ENCODE measurements at regions not wholly inside any gene's neighbourhood (a gene's known extent, or its start where the extent isn't known, plus 50 kb on each side); places are given as distances from the start of the nearest gene placed in this dataset.

DNA sequence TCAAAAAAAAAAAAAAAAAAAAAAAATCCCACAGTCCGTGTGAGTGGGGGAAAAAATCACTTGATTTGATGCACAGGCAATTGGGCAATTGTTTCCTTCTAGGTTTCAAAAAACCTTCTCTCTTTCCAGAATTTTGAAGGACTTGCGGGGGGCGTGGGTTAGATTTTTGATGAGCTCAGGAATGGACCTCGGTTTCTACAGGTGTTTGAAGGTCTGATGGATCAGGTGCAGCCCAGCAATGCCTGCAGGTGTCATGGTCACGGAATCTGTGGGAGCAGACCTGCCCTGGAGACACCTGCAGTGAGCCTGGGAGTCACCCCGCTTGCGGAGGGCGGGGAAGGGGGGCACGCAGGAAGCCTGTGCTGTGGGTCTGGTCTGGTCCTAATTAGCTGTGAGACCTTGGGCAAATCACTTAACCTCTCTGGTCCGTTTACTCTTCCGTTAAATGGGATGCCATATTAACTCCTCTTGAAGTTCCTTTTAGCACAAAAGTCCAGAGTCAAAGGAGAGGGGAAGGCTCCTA lies 174.2 kb downstream of the IRF8 start:
- TF ChIP-seq, protein P1, sequence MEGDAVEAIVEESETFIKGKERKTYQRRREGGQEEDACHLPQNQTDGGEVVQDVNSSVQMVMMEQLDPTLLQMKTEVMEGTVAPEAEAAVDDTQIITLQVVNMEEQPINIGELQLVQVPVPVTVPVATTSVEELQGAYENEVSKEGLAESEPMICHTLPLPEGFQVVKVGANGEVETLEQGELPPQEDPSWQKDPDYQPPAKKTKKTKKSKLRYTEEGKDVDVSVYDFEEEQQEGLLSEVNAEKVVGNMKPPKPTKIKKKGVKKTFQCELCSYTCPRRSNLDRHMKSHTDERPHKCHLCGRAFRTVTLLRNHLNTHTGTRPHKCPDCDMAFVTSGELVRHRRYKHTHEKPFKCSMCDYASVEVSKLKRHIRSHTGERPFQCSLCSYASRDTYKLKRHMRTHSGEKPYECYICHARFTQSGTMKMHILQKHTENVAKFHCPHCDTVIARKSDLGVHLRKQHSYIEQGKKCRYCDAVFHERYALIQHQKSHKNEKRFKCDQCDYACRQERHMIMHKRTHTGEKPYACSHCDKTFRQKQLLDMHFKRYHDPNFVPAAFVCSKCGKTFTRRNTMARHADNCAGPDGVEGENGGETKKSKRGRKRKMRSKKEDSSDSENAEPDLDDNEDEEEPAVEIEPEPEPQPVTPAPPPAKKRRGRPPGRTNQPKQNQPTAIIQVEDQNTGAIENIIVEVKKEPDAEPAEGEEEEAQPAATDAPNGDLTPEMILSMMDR (IDR thresholded peaks at IDR 0.05; ENCODE audit: extremely low read depth, missing control alignments), result no peak
- no peak for DNase-seq (ENCODE audit: low spot score)

DNA sequence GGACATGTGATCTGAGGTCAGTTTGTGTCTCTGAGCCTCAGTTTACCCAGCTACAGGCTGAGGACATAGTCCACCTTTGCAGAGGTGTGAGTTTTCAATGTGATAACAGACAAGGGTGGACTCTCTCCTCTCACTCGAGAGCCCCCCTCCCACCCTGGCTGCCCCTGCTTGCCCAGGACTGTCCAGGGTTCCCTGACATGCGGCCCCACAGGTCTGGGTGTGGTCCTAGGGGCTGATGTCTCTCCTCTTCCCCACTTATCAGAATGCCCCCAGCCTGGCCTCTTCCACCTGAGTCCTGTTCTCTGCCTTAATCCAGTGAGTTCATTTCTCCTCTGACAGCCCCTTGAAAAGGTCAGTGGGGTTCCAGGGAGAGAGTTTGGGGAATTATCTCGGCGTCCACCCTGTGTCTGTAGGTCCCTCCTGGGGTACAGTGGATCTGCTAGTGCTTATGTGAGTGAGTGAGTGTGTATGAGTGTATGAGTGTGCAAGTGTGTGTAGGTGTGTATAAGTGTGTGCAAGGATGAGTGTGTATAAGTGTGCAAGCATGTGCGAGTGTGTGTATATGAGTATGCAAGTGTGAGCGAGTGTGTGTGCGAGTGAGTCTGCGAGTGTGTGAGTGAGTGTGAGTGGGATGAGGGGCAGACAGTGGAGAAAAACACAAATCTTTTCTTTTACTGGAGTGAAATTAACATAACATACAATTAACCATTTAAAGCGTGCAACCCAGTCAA lies 175.0 kb downstream of the IRF8 start:
- TF ChIP-seq, protein P1 (IDR thresholded peaks at IDR 0.05; ENCODE audit: extremely low read depth, missing control alignments), result no peak
- DNase-seq (ENCODE audit: low spot score), result no peak

DNA sequence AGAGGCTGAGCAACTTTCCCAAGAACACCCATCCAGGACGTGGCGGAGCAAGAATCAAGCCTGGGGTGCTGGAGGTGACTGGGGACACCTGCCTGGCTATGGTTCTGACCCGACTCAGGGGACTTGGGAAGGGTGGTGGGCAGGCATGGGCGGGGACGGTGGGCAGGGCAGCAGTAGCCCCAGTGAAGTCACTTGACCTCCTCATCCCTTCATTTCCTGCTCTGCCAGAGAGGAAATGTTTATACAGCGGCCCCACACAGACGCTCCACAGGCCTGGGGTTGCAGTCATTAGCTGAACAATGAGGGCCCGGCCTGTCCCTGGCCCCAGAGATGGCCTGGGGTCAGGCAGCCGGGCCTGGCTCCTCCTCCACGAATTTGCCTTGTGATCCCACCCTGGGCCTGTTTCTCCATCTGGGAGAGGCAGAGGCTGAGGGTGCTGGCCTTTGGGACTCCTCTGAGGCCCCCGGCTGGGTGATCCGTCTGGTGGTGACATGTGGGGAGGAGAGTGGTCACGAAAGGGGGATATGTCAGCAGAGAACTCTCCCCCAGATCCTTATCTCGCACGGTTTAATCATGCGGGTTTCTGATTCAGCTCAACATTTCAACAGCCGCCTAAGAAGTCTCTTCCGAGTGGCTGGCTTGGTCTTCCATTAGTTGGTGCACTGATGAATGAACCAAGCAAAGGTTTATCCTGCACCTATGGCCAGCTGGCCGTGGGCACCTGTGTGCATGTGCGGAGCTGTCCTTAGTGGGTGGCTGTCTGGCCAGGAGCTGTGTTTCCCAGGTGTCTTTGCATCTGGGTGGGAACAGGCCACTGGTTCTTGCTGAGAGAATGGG lies 175.9 kb downstream of the IRF8 start:
- no peak for DNase-seq (ENCODE audit: low spot score)
- TF ChIP-seq, protein P1 (IDR thresholded peaks at IDR 0.05; ENCODE audit: extremely low read depth, missing control alignments), result no peak

DNA sequence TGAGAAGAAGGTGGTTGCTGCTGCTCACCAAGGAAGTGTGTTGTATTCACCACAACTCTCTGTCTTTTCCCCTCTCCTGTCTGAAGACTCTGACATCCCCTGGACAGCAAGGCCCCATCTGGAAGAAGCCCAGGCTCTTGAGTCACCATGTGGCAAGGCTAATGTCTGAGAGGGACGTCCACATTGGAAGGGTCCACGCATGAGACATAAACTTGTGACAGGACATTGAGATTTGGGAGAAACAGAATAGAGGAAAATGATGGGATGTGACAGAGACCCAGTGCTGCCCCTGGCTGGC lies 176.5 kb downstream of the IRF8 start:
- DNase-seq (ENCODE audit: low spot score), result no peak
- TF ChIP-seq, protein P1 (IDR thresholded peaks at IDR 0.05; ENCODE audit: extremely low read depth, missing control alignments), result no peak

DNA sequence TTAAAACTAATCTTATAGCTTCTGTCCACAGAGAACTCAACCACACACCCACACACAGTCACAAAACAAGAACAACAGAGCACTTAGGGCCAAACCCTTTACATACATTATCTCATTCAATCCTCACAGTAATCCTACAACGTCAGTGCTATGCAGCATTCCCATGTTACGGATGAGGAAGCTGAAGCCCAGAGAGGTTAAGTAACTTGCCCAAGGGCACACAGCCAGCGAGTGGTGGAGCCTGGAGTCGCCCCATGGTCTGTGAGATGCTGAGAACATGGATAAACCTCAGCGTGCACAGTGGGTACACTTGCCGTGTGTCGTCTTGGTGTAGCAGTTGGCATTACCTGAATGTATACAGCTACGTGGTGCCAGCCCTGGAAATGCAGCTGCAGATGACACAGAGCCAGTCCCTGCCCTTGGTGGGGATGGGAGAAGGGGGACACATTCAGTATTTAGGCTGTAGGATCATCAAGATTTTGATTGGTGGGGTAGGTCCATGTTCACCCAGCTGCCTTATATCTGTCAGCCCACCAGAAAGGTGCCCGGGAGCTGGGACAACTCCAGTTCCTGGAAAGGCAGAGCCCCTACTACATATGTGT lies 177.0 kb downstream of the IRF8 start:
- DNase-seq (ENCODE audit: low spot score), result no peak
- TF ChIP-seq, protein P1 (IDR thresholded peaks at IDR 0.05; ENCODE audit: extremely low read depth, missing control alignments), result no peak

DNA sequence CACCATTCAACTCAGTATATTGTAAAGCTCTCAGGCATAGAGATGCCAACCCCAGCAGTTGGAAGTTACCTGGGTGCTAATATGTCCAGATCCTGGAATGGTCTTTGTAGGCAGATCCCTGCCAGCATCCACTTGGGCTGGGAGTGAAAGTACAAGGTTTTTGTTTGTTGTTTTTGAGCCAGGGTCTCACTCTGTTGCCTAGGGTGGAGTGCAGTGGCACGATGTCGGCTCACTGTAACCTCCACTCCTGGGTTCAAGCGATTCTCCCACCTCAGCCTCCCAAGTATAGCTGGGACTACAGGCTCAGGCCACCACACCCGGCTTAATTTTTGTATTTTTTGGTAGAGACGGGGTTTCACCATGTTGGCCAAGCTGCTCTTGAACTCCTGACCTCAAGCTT lies 177.6 kb downstream of the IRF8 start:
- TF ChIP-seq, protein P1 (IDR thresholded peaks at IDR 0.05; ENCODE audit: extremely low read depth, missing control alignments), result no peak
- DNase-seq (ENCODE audit: low spot score), result no peak
